GM23338 (cell line): ENCODE measurements at regions not wholly inside any gene's neighbourhood (a gene's known extent, or its start where the extent isn't known, plus 50 kb on each side); places are given as distances from the start of the nearest gene placed in this dataset.

Experiments used
- ATAC-seq: fragments of 200-7000 bp; cut with Tn5 transposase; 3 replicates; pipeline ENCODE4 v1.9.1; 2020
- DNase-seq: peaks from one replicate; pipeline ENCODE4 v3.0.0-alpha.2; 2015; ENCODE audit warnings: low spot score
- H2AFZ ChIP-seq: fragments of 200-600 bp; sonication (generic); 2 replicates; pipeline ENCODE4 v1.8.0; 2016; ENCODE audit warnings: antibody characterized with exemption, mild to moderate bottlenecking, moderate library complexity
- H3F3A ChIP-seq: fragments of 200-600 bp; sonication (generic); replicated peaks from 2 replicates; pipeline ENCODE4 v1.8.0; 2017; ENCODE audit warnings: antibody characterized with exemption, mixed run types, low read depth
- H3K27ac ChIP-seq: fragments of 200-600 bp; sonication (generic); 2 replicates; pipeline ENCODE4 v1.6.1; 2016; ENCODE audit warnings: low read depth
- H3K27me3 ChIP-seq: fragments of 200-600 bp; sonication (generic); 2 replicates; pipeline ENCODE4 v1.8.0; 2016; ENCODE audit warnings: mild to moderate bottlenecking, mixed run types, moderate library complexity; ENCODE audit not compliant: insufficient read depth
- H3K36me3 ChIP-seq: fragments of 200-600 bp; sonication (generic); 2 replicates; pipeline ENCODE4 v1.8.0; 2016; ENCODE audit warnings: mild to moderate bottlenecking; ENCODE audit not compliant: insufficient read depth
- H3K4me1 ChIP-seq: fragments of 200-600 bp; sonication (generic); 2 replicates; pipeline ENCODE4 v1.8.0; 2016; ENCODE audit warnings: mild to moderate bottlenecking, moderate library complexity; ENCODE audit not compliant: insufficient read depth
- H3K4me2 ChIP-seq: fragments of 200-600 bp; sonication (generic); 2 replicates; pipeline ENCODE4 v1.7.1; 2017; ENCODE audit warnings: mixed run types
- H3K4me3 ChIP-seq: fragments of 200-600 bp; sonication (generic); 2 replicates; pipeline ENCODE4 v1.6.1; 2016; ENCODE audit warnings: mixed run types
- H3K79me2 ChIP-seq: fragments of 200-600 bp; sonication (generic); replicated peaks from 2 replicates; pipeline ENCODE4 v1.8.0; 2017; ENCODE audit warnings: mild to moderate bottlenecking; ENCODE audit not compliant: insufficient read depth
- H3K9me2 ChIP-seq: fragments of 200-600 bp; sonication (generic); 2 replicates; pipeline ENCODE4 v1.8.0; 2017; ENCODE audit not compliant: insufficient read depth
- H4K20me1 ChIP-seq: fragments of 200-600 bp; sonication (generic); replicated peaks from 2 replicates; pipeline ENCODE4 v1.8.0; 2017; ENCODE audit warnings: mild to moderate bottlenecking; ENCODE audit not compliant: insufficient read depth
- H3K27ac Mint-ChIP-seq: 2 replicates; pipeline ENCODE4 v1.8.0; 2020; ENCODE audit warnings: inconsistent platforms, mild to moderate bottlenecking, moderate library complexity, mixed read lengths
- H3K27me3 Mint-ChIP-seq: 3 replicates; pipeline ENCODE4 v1.8.0; 2022; ENCODE audit warnings: low read depth, mild to moderate bottlenecking, moderate library complexity, mixed read lengths, inconsistent platforms; ENCODE audit not compliant: insufficient read depth, poor library complexity
- H3K36me3 Mint-ChIP-seq: 3 replicates; pipeline ENCODE4 v1.8.0; 2021; ENCODE audit warnings: low read depth, mild to moderate bottlenecking, inconsistent platforms, moderate library complexity, mixed read lengths
- H3K4me1 Mint-ChIP-seq: 3 replicates; pipeline ENCODE4 v1.8.0; 2020; ENCODE audit warnings: mild to moderate bottlenecking, inconsistent platforms, mixed read lengths
- H3K4me3 Mint-ChIP-seq: 3 replicates; pipeline ENCODE4 v1.8.0; 2021; ENCODE audit warnings: moderate library complexity, mild to moderate bottlenecking, inconsistent platforms, mixed read lengths
- H3K9me3 Mint-ChIP-seq: 3 replicates; pipeline ENCODE4 v1.8.0; 2020; ENCODE audit warnings: moderate library complexity, mild to moderate bottlenecking, inconsistent platforms, mixed read lengths
- CTCF ChIP-seq, 2 experiments: fragments of 200-600 bp in 1 of 2; sonication (generic) in 1 of 2; conservative IDR thresholded peaks; 2 replicates each; pipeline versions ENCODE4 v1.5.1 to v1.6.1; 2016 to 2017; ENCODE audit warnings: antibody characterized with exemption in 2 of 2, low read depth in 2 of 2, mild to moderate bottlenecking in 2 of 2, moderate library complexity in 1 of 2
- ETS1 ChIP-seq: IDR thresholded peaks from 2 replicates; pipeline ENCODE4 v1.6.1; 2016; ENCODE audit warnings: antibody characterized with exemption
- EZH2 ChIP-seq: fragments of 200-600 bp; sonication (generic); IDR thresholded peaks from one replicate; pipeline ENCODE4 v1.8.0; 2017; ENCODE audit warnings: antibody characterized with exemption, mild to moderate bottlenecking, low read depth; ENCODE audit not compliant: unreplicated experiment
- EZH2phosphoT487 ChIP-seq: fragments of 200-600 bp; sonication (generic); IDR thresholded peaks from one replicate; pipeline ENCODE4 v1.8.1; 2018; ENCODE audit warnings: antibody characterized with exemption; ENCODE audit not compliant: unreplicated experiment
- JUNB ChIP-seq: IDR thresholded peaks from one replicate; pipeline ENCODE4 v1.6.1; 2016; ENCODE audit warnings: antibody characterized with exemption; ENCODE audit not compliant: unreplicated experiment
- NANOG ChIP-seq: IDR thresholded peaks from 2 replicates; pipeline ENCODE4 v1.6.1; 2016; ENCODE audit warnings: antibody characterized with exemption, borderline replicate concordance
- POLR2AphosphoS5 ChIP-seq: IDR thresholded peaks from 2 replicates; pipeline ENCODE4 v1.6.1; 2016; ENCODE audit warnings: antibody characterized with exemption, low read depth
- REST ChIP-seq: IDR thresholded peaks from one replicate; pipeline ENCODE4 v1.6.1; 2018; ENCODE audit warnings: antibody characterized with exemption; ENCODE audit not compliant: unreplicated experiment
- STAT1 ChIP-seq: IDR thresholded peaks from one replicate; pipeline ENCODE4 v1.6.1; 2016; ENCODE audit warnings: antibody characterized with exemption; ENCODE audit not compliant: unreplicated experiment
- ZNF114 ChIP-seq: fragments of 250-450 bp; sonication (Bioruptor Pico); IDR thresholded peaks from 2 replicates; pipeline ENCODE4 v1.5.0; 2020; ENCODE audit warnings: mild to moderate bottlenecking, moderate library complexity
- ZNF331 ChIP-seq: fragments of 250-450 bp; sonication (Bioruptor Pico); IDR thresholded peaks from 2 replicates; pipeline ENCODE4 v1.5.0; 2020; ENCODE audit warnings: low read depth, mild to moderate bottlenecking, moderate library complexity

DNA sequence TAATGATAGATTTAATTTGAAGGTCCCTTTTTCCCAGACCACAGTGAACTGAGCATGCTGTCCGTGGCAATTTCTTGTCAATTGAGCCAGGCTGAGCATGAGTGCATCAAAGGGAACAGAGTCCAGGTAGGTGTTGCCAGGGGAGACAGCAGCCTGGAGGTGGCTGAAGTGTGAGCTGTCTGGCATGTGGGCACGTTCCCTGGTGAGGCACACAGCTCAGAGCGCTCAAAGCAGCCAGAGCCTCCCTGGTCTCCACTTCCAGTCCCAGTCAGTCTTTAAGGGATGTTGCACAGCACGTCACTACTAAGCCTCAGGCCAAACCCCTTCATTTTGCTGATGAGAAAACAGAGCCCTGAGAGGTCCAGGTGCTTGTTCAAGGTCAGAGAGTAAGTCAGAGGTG is 251.4 kb downstream of the MATN1 start:
- no peak overlapping the region for H2AFZ ChIP-seq
- H3K4me1 ChIP-seq, result no peaks in the 10 kb centered on the region
- no peaks in the 10 kb centered on the region for H3F3A ChIP-seq
- no peak overlapping the region for H3K4me3 ChIP-seq
- no peak overlapping the region for H3K27ac ChIP-seq
- DNase-seq (no peak), ATAC-seq (no peak)
- TF ChIP-seq EZH2 (no peak), ETS1 (no peak), STAT1 (no peak)
- Mint-ChIP-seq H3K36me3 (no peaks in the 10 kb centered on the region; the same call in 2 of the 3 replicates), H3K27ac (no peak overlapping the region), H3K27me3 (peaks cover 4% of the 10 kb centered on the region), H3K4me1 (no peaks in the 10 kb centered on the region), H3K4me3 (no peak overlapping the region), H3K9me3 (peaks cover 26% of the 10 kb centered on the region)
- H3K79me2 ChIP-seq, result no peaks in the 10 kb centered on the region
- H3K27me3 ChIP-seq, result no peaks in the 10 kb centered on the region
- no peaks in the 10 kb centered on the region for H3K9me2 ChIP-seq
- no peaks in the 10 kb centered on the region for H4K20me1 ChIP-seq
- no peaks in the 10 kb centered on the region for H3K36me3 ChIP-seq
- no peak overlapping the region for H3K4me2 ChIP-seq

GRCh38 chr1:30471307-30471706 is 252.1 kb downstream of the MATN1 start:
- H3K27me3 ChIP-seq, result no peaks in the 10 kb centered on the region
- H3K4me2 ChIP-seq, result no peak overlapping the region
- H3K36me3 Mint-ChIP-seq, result peaks cover 2% of the 10 kb centered on the region; the same call in 2 of the 3 replicates
- no peaks in the 10 kb centered on the region for H3F3A ChIP-seq
- DNase-seq (no peak), ATAC-seq (no peak)
- H3K27ac ChIP-seq, result no peak overlapping the region
- H3K9me2 ChIP-seq, result no peaks in the 10 kb centered on the region
- peak overlapping the region; percentile 47; the same call in 1 of the 2 replicates for H2AFZ ChIP-seq
- H3K4me3 ChIP-seq, result no peak overlapping the region
- no peaks in the 10 kb centered on the region for H3K36me3 ChIP-seq
- H4K20me1 ChIP-seq, result no peaks in the 10 kb centered on the region
- peaks cover 3% of the 10 kb centered on the region for H3K27me3 Mint-ChIP-seq
- H3K4me1 Mint-ChIP-seq, result no peaks in the 10 kb centered on the region
- H3K27ac Mint-ChIP-seq, result no peak overlapping the region
- no peak overlapping the region for H3K4me3 Mint-ChIP-seq
- H3K79me2 ChIP-seq, result no peaks in the 10 kb centered on the region
- no peaks in the 10 kb centered on the region for H3K4me1 ChIP-seq
- H3K9me3 Mint-ChIP-seq, result peaks cover 32% of the 10 kb centered on the region
- no peak for TF ChIP-seq EZH2phosphoT487
- no peak for TF ChIP-seq ZNF114
- no peak for TF ChIP-seq EZH2
- no peak for TF ChIP-seq REST
- no peak for TF ChIP-seq ZNF331
- TF ChIP-seq JUNB, result no peak
- TF ChIP-seq STAT1, result no peak
- no peak for TF ChIP-seq POLR2AphosphoS5
- TF ChIP-seq NANOG, result no peak
- TF ChIP-seq CTCF (conservative IDR thresholded peaks at IDR 0.05; ENCODE audit: low read depth in 2 of 2), result no peak
